ENCODE measurements at regions not wholly inside any gene's neighbourhood (a gene's known extent, or its start where the extent isn't known, plus 50 kb on each side); places are given as distances from the start of the nearest gene placed in this dataset.

GRCh38 chr6:104614394-104614793, 245.3 kb downstream of the HACE1 start:
- DNase-seq (ENCODE audit: low spot score): no peak

GRCh38 chr6:104613416-104614001, 246.2 kb downstream of the HACE1 start:
- DNase-seq (ENCODE audit: low spot score): no peak

GRCh38 chr6:104612541-104612940, 247.2 kb downstream of the HACE1 start:
- no peak for DNase-seq (ENCODE audit: low spot score)

GRCh38 chr6:104608101-104608500, 251.6 kb downstream of the HACE1 start:
- no peak for DNase-seq (ENCODE audit: low spot score)

- no peak for DNase-seq (ENCODE audit: low spot score)
Measured at GRCh38 chr6:104607501-104607900, 252.2 kb downstream of the HACE1 start.

- no peak for DNase-seq (ENCODE audit: low spot score)
Measured at GRCh38 chr6:104606361-104606760, 253.4 kb downstream of the HACE1 start.

- no peak for DNase-seq (ENCODE audit: low spot score)
Measured at GRCh38 chr6:104604685-104605084, 255.0 kb downstream of the HACE1 start.

- peak; percentile 4 for DNase-seq (ENCODE audit: low spot score)
Measured at GRCh38 chr6:104603108-104603745, 256.5 kb downstream of the HACE1 start.

GRCh38 chr6:104601721-104602120, 258.0 kb downstream of the HACE1 start:
- DNase-seq (ENCODE audit: low spot score): no peak

- no peak for DNase-seq (ENCODE audit: low spot score)
Measured at GRCh38 chr6:104601131-104601651, 258.5 kb downstream of the HACE1 start.

GRCh38 chr6:104600639-104600931, 259.1 kb downstream of the HACE1 start:
- DNase-seq (ENCODE audit: low spot score): no peak

GRCh38 chr6:104599821-104600638, 259.7 kb downstream of the HACE1 start:
- no peak for DNase-seq (ENCODE audit: low spot score)

GRCh38 chr6:104597541-104598050, 262.1 kb downstream of the HACE1 start:
- DNase-seq (ENCODE audit: low spot score): peak; percentile 65

- DNase-seq (ENCODE audit: low spot score): no peak
Measured at GRCh38 chr6:104596091-104596490, 263.6 kb downstream of the HACE1 start.

- DNase-seq (ENCODE audit: low spot score): no peak
Measured at GRCh38 chr6:104595311-104595820, 264.4 kb downstream of the HACE1 start.

- DNase-seq (ENCODE audit: low spot score): no peak
Measured at GRCh38 chr6:104591573-104592334, 268.0 kb downstream of the HACE1 start.

- no peak for DNase-seq (ENCODE audit: low spot score)
Measured at GRCh38 chr6:104589940-104590339, 269.8 kb downstream of the HACE1 start.

GRCh38 chr6:104585646-104586045, 274.1 kb downstream of the HACE1 start:
- DNase-seq (ENCODE audit: low spot score): no peak

- no peak for DNase-seq (ENCODE audit: low spot score)
Measured at GRCh38 chr6:104580452-104580851, 279.3 kb downstream of the HACE1 start.

GRCh38 chr6:104579310-104579863, 280.3 kb downstream of the HACE1 start:
- no peak for DNase-seq (ENCODE audit: low spot score)

GRCh38 chr6:104575536-104575935, 284.2 kb downstream of the HACE1 start:
- DNase-seq (ENCODE audit: low spot score): no peak
